ENCODE measurements at regions not wholly inside any gene's neighbourhood (a gene's known extent, or its start where the extent isn't known, plus 50 kb on each side); places are given as distances from the start of the nearest gene placed in this dataset.

DNA sequence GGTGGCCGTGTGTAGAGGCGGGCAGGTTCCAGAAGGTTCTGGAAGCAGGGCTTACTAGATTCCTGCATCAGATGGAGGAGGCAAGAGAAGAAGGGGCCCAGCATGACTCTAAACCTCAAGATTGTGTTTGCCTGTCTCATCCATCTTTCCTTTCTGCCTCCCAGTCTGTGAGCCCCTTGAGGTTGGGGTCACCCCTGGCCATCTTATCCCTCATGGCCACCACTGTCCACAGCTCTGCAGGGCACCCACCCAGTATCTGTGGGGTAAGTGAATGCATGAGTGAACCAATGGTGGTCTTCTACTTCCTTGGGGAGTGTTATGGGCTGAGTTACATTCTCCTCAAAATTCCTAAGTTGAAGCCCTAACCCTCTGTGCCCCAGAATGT is 79.3 kb downstream of the MYEOV start (continued):
- TF ChIP-seq, protein P1, sequence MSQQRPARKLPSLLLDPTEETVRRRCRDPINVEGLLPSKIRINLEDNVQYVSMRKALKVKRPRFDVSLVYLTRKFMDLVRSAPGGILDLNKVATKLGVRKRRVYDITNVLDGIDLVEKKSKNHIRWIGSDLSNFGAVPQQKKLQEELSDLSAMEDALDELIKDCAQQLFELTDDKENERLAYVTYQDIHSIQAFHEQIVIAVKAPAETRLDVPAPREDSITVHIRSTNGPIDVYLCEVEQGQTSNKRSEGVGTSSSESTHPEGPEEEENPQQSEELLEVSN (IDR thresholded peaks at IDR 0.05), result no peak
- TF ChIP-seq CHD1 (IDR thresholded peaks at IDR 0.05; ENCODE audit: low read depth, low read length) (no peak), BRCA1 (IDR thresholded peaks at IDR 0.05; ENCODE audit: low read depth, low read length) (no peak), HDAC2 (IDR thresholded peaks at IDR 0.05; ENCODE audit: borderline replicate concordance in 1 of 2, low read depth in 2 of 2, low read length in 2 of 2) (no peak), RNF2 (IDR thresholded peaks at IDR 0.05; ENCODE audit: borderline replicate concordance, low read depth, low read length, missing control alignments, poor library complexity, severe bottlenecking) (no peak), GABPA (IDR thresholded peaks at IDR 0.05; ENCODE audit: borderline replicate concordance, insufficient read depth, low read length) (no peak)

Measured in H1 (cell line).